Gastrocnemius medialis (tissue), 4 donors: ENCODE measurements at regions not wholly inside any gene's neighbourhood (a gene's known extent, or its start where the extent isn't known, plus 50 kb on each side); places are given as distances from the start of the nearest gene placed in this dataset.

Source experiments
- POLR2A ChIP-seq, 2 donors: fragments of 450-650 bp; IDR thresholded peaks; one replicate each; pipeline ENCODE4 v1.6.1; 2017; ENCODE audit warnings: antibody characterized with exemption in 2 of 2, mild to moderate bottlenecking in 2 of 2, moderate library complexity in 2 of 2
- TF ChIP-seq, protein P1 (sequence below), 5 experiments: fragments of 450-650 bp in 3 of 5; fragments of 200-600 bp in 2 of 5; sonication (generic) in 2 of 5; IDR thresholded peaks in 4 of 5; conservative IDR thresholded peaks in 1 of 5; 1 replicate in 4 of 5; 2 replicates in 1 of 5; pipeline ENCODE4 v1.5.1; 2016 to 2019; ENCODE audit warnings: antibody characterized with exemption in 5 of 5, mild to moderate bottlenecking in 3 of 5, moderate library complexity in 3 of 5

GRCh38 chr14:87045956-87046355 lies 947.0 kb downstream of the GALC start:
- TF ChIP-seq, protein P1, sequence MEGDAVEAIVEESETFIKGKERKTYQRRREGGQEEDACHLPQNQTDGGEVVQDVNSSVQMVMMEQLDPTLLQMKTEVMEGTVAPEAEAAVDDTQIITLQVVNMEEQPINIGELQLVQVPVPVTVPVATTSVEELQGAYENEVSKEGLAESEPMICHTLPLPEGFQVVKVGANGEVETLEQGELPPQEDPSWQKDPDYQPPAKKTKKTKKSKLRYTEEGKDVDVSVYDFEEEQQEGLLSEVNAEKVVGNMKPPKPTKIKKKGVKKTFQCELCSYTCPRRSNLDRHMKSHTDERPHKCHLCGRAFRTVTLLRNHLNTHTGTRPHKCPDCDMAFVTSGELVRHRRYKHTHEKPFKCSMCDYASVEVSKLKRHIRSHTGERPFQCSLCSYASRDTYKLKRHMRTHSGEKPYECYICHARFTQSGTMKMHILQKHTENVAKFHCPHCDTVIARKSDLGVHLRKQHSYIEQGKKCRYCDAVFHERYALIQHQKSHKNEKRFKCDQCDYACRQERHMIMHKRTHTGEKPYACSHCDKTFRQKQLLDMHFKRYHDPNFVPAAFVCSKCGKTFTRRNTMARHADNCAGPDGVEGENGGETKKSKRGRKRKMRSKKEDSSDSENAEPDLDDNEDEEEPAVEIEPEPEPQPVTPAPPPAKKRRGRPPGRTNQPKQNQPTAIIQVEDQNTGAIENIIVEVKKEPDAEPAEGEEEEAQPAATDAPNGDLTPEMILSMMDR (IDR thresholded peaks at IDR 0.05 in 4 of 5, conservative IDR thresholded peaks at IDR 0.05 in 1 of 5) = no peak
- no peak for TF ChIP-seq POLR2A (IDR thresholded peaks at IDR 0.05)
